GM19452 (cell line): ENCODE measurements at regions not wholly inside any gene's neighbourhood (a gene's known extent, or its start where the extent isn't known, plus 50 kb on each side); places are given as distances from the start of the nearest gene placed in this dataset.
"Not testable (repeated sequence)": the region's sequence is repeated elsewhere in the genome, so short reads cannot be mapped to it uniquely, and the experiment has no call there.

Experiments
- ATAC-seq: cut with Tn5 transposase; IDR thresholded peaks from one replicate; pipeline ENCODE4 v1.9.1; 2021; ENCODE audit not compliant: unreplicated experiment

- no peak for ATAC-seq
These were observed 61.9 kb upstream of the ADGRL2 start for GRCh38 chr1:81738875-81739274.

GRCh38 chr1:81733480-81733879 lies 67.3 kb upstream of the ADGRL2 start:
- ATAC-seq: no peak

- no peak for ATAC-seq
These were observed 68.7 kb upstream of the ADGRL2 start for GRCh38 chr1:81731989-81732388.

- no peak for ATAC-seq
These were observed 69.9 kb upstream of the ADGRL2 start for GRCh38 chr1:81730881-81731280.

- ATAC-seq: not testable (repeated sequence)
These were observed 70.4 kb upstream of the ADGRL2 start for GRCh38 chr1:81730299-81730698.

GRCh38 chr1:81729818-81730217 lies 70.9 kb upstream of the ADGRL2 start:
- ATAC-seq: no peak

GRCh38 chr1:81729239-81729638 lies 71.5 kb upstream of the ADGRL2 start:
- no peak for ATAC-seq

- no peak for ATAC-seq
These were observed 74.9 kb upstream of the ADGRL2 start for GRCh38 chr1:81725823-81726222.

GRCh38 chr1:81722631-81723328 lies 78.0 kb upstream of the ADGRL2 start:
- ATAC-seq: not testable (repeated sequence)

- not testable (repeated sequence) for ATAC-seq
These were observed 80.5 kb upstream of the ADGRL2 start for GRCh38 chr1:81720256-81720655.

- no peak for ATAC-seq
These were observed 83.5 kb upstream of the ADGRL2 start for GRCh38 chr1:81717230-81717629.

- no peak for ATAC-seq
These were observed 85.3 kb upstream of the ADGRL2 start for GRCh38 chr1:81715391-81715790.

GRCh38 chr1:81714636-81715035 lies 86.1 kb upstream of the ADGRL2 start:
- no peak for ATAC-seq

GRCh38 chr1:81712425-81712824 lies 88.3 kb upstream of the ADGRL2 start:
- no peak for ATAC-seq

- ATAC-seq: no peak
These were observed 89.9 kb upstream of the ADGRL2 start for GRCh38 chr1:81710857-81711256.

GRCh38 chr1:81708250-81708649 lies 92.5 kb upstream of the ADGRL2 start:
- ATAC-seq: no peak

- ATAC-seq: no peak
These were observed 93.9 kb upstream of the ADGRL2 start for GRCh38 chr1:81706650-81707435.

GRCh38 chr1:81703756-81704463 lies 96.8 kb upstream of the ADGRL2 start:
- no peak for ATAC-seq

- ATAC-seq: no peak
These were observed 97.4 kb upstream of the ADGRL2 start for GRCh38 chr1:81703391-81703755.

- ATAC-seq: no peak
These were observed 97.8 kb upstream of the ADGRL2 start for GRCh38 chr1:81702903-81703302.

GRCh38 chr1:81702079-81702715 lies 98.5 kb upstream of the ADGRL2 start:
- ATAC-seq: no peak
